ENCODE measurements at regions not wholly inside any gene's neighbourhood (a gene's known extent, or its start where the extent isn't known, plus 50 kb on each side); places are given as distances from the start of the nearest gene placed in this dataset.

DNA sequence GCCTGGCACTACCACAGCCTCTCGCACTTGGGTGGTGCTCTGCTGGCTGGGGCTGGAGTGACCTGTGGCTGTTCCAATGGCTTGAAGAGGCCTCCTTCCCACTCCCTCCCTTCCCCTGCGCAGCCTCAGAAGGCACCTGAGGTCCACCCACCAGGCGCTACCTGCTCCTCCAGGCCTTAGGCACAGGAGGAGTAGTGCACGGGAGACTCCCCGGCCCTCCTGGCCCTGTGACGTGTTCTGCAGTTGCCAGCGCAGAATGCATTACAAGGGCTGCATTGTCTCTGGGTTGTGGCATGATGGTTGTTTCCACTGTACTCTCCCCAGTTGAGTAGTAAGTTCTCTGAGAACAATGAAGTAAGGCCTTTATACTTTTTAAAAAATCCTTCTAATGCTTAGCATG is 128.6 kb downstream of the TEX29 start:
- TF ChIP-seq, protein P1, sequence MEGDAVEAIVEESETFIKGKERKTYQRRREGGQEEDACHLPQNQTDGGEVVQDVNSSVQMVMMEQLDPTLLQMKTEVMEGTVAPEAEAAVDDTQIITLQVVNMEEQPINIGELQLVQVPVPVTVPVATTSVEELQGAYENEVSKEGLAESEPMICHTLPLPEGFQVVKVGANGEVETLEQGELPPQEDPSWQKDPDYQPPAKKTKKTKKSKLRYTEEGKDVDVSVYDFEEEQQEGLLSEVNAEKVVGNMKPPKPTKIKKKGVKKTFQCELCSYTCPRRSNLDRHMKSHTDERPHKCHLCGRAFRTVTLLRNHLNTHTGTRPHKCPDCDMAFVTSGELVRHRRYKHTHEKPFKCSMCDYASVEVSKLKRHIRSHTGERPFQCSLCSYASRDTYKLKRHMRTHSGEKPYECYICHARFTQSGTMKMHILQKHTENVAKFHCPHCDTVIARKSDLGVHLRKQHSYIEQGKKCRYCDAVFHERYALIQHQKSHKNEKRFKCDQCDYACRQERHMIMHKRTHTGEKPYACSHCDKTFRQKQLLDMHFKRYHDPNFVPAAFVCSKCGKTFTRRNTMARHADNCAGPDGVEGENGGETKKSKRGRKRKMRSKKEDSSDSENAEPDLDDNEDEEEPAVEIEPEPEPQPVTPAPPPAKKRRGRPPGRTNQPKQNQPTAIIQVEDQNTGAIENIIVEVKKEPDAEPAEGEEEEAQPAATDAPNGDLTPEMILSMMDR (conservative IDR thresholded peaks at IDR 0.05; ENCODE audit: low read depth, low read length): no peak
- TF ChIP-seq EZH2 (IDR thresholded peaks at IDR 0.05; ENCODE audit: borderline replicate concordance, low read depth, low read length, poor library complexity, severe bottlenecking): no peak
